IMR-90 (cell line): ENCODE measurements at regions not wholly inside any gene's neighbourhood (a gene's known extent, or its start where the extent isn't known, plus 50 kb on each side); places are given as distances from the start of the nearest gene placed in this dataset.

Source experiments
- ATAC-seq: fragments of 200-7000 bp; cut with Tn5 transposase; 2 replicates; pipeline ENCODE4 v1.9.1; 2020; ENCODE audit warnings: low read depth, mild to moderate bottlenecking, moderate library complexity
- BruUV-seq: library from RNA; stranded (reverse); fragments of 400-500 nt; replicated peaks from 2 replicates; lab custom pipeline; 2021; lab: Mats Ljungman, UMichigan
- CTCF ChIA-PET: fragments of 300-600 bp; formaldehyde crosslinking; extraction: SDS; loops from one replicate; lab custom pipeline; 2021; ENCODE audit warnings: antibody characterized with exemption; lab: Yijun Ruan, JAX
- POLR2A ChIA-PET: fragments of 300-600 bp; sonication (Branson Sonifier 250); formaldehyde crosslinking; loops from one replicate; lab custom pipeline; 2022; ENCODE audit warnings: antibody characterized with exemption; ENCODE audit not compliant: unreplicated experiment; lab: Charles Lee
- DNase-seq: peaks from one replicate; pipeline ENCODE4 v3.0.0; 2013
- H2AFZ ChIP-seq: replicated peaks from 2 replicates; pipeline ENCODE3; 2013; ENCODE audit warnings: low read length, mild to moderate bottlenecking; ENCODE audit not compliant: poor library complexity
- H2AK5ac ChIP-seq: 2 replicates; pipeline ENCODE4 v1.6.1; 2013; ENCODE audit warnings: low read depth, low read length, inconsistent platforms
- H2AK9ac ChIP-seq: replicated peaks from 2 replicates; pipeline ENCODE3; 2013; ENCODE audit warnings: mild to moderate bottlenecking, low read depth, low read length, moderate library complexity; ENCODE audit not compliant: poor library complexity
- H2BK120ac ChIP-seq: 2 replicates; pipeline ENCODE4 v1.6.1; 2013; ENCODE audit warnings: low read depth, low read length, inconsistent platforms
- H2BK15ac ChIP-seq: 3 replicates; pipeline ENCODE4 v1.6.1; 2013; ENCODE audit warnings: low read depth, low read length, inconsistent platforms
- H2BK20ac ChIP-seq: 2 replicates; pipeline ENCODE4 v1.6.1; 2013; ENCODE audit warnings: low read depth, mild to moderate bottlenecking, inconsistent platforms, low read length, moderate library complexity
- H2BK5ac ChIP-seq: 2 replicates; pipeline ENCODE4 v1.6.1; 2013; ENCODE audit warnings: mild to moderate bottlenecking, low read depth, low read length, inconsistent platforms; ENCODE audit not compliant: poor library complexity, severe bottlenecking
- H3K14ac ChIP-seq: replicated peaks from 2 replicates; pipeline ENCODE4 v1.6.1; 2013; ENCODE audit warnings: low read depth, low read length, inconsistent platforms
- H3K18ac ChIP-seq: 2 replicates; pipeline ENCODE4 v1.6.1; 2013; ENCODE audit warnings: low read depth, low read length, control low read depth
- H3K23ac ChIP-seq: 2 replicates; pipeline ENCODE4 v1.6.1; 2013; ENCODE audit warnings: low read depth, low read length, inconsistent platforms
- H3K27ac ChIP-seq: 2 replicates; pipeline ENCODE4 v1.5.1; 2013; ENCODE audit warnings: mild to moderate bottlenecking, control low read depth, low read length; ENCODE audit not compliant: insufficient read depth
- H3K27me3 ChIP-seq: 2 replicates; pipeline ENCODE4 v1.6.1; 2013; ENCODE audit warnings: low read length; ENCODE audit not compliant: control insufficient read depth, insufficient read depth
- H3K36me3 ChIP-seq: 2 replicates; pipeline ENCODE4 v1.6.1; 2013; ENCODE audit warnings: low read length, mixed read lengths; ENCODE audit not compliant: control insufficient read depth, insufficient read depth
- H3K4ac ChIP-seq: 2 replicates; pipeline ENCODE4 v1.6.1; 2013; ENCODE audit warnings: low read depth, low read length, inconsistent platforms
- H3K4me1 ChIP-seq: 2 replicates; pipeline ENCODE4 v1.6.1; 2013; ENCODE audit warnings: low read length, mixed read lengths; ENCODE audit not compliant: control insufficient read depth, insufficient read depth
- H3K4me2 ChIP-seq: 2 replicates; pipeline ENCODE4 v1.6.1; 2013; ENCODE audit warnings: low read depth, mild to moderate bottlenecking, control low read depth, low read length, moderate library complexity
- H3K4me3 ChIP-seq: 2 replicates; pipeline ENCODE4 v1.5.1; 2013; ENCODE audit warnings: low read depth, mild to moderate bottlenecking, control low read depth, low read length, moderate library complexity; ENCODE audit not compliant: insufficient read depth
- H3K56ac ChIP-seq: 2 replicates; pipeline ENCODE4 v1.6.1; 2013; ENCODE audit warnings: low read length, inconsistent platforms; ENCODE audit not compliant: insufficient read depth; ENCODE audit errors: extremely low read depth
- H3K79me1 ChIP-seq, 2 experiments: 2 replicates each; pipeline ENCODE4 v1.6.1; 2013; ENCODE audit warnings: low read length in 2 of 2, inconsistent platforms in 1 of 2, low read depth in 1 of 2
- H3K9ac ChIP-seq: 2 replicates; pipeline ENCODE4 v1.6.1; 2013; ENCODE audit warnings: low read depth, low read length, control low read depth
- H3K9me1 ChIP-seq: 2 replicates; pipeline ENCODE4 v1.6.1; 2013; ENCODE audit warnings: low read length, inconsistent platforms; ENCODE audit not compliant: insufficient read depth
- H3K9me3 ChIP-seq: 2 replicates; pipeline ENCODE4 v1.6.1; 2013; ENCODE audit warnings: low read length; ENCODE audit not compliant: control insufficient read depth, insufficient read depth
- H4K20me1 ChIP-seq: 2 replicates; pipeline ENCODE4 v1.6.1; 2013; ENCODE audit warnings: low read length, inconsistent platforms; ENCODE audit not compliant: insufficient read depth
- H4K5ac ChIP-seq: 2 replicates; pipeline ENCODE4 v1.6.1; 2013; ENCODE audit warnings: mild to moderate bottlenecking, low read depth, low read length, control low read depth
- H4K8ac ChIP-seq, 2 experiments: 2 replicates each; pipeline ENCODE4 v1.6.1; 2013; ENCODE audit warnings: low read depth in 2 of 2, low read length in 2 of 2, control low read depth in 1 of 2, inconsistent platforms in 1 of 2
- H4K91ac ChIP-seq: 2 replicates; pipeline ENCODE4 v1.6.1; 2013; ENCODE audit warnings: low read depth, low read length, inconsistent platforms; ENCODE audit not compliant: insufficient read depth
- BHLHE40 ChIP-seq: fragments of 150-350 bp; IDR thresholded peaks from 2 replicates; pipeline ENCODE4 v1.6.1; 2016; ENCODE audit warnings: mild to moderate bottlenecking, low read depth, low read length
- CEBPB ChIP-seq: IDR thresholded peaks from 2 replicates; pipeline ENCODE4 v1.6.1; 2012; ENCODE audit warnings: low read depth, low read length, improper control_type of control experiment
- CHD1 ChIP-seq: IDR thresholded peaks from 2 replicates; pipeline ENCODE4 v1.6.1; 2012; ENCODE audit warnings: low read depth, low read length, improper control_type of control experiment
- CTCF ChIP-seq: conservative IDR thresholded peaks from 2 replicates; pipeline ENCODE4 v1.5.1; 2012; ENCODE audit warnings: mild to moderate bottlenecking, low read depth, low read length, improper control_type of control experiment
- FOS ChIP-seq: fragments of 150-350 bp; IDR thresholded peaks from 2 replicates; pipeline ENCODE4 v1.6.1; 2016; ENCODE audit warnings: low read depth, low read length
- MAFK ChIP-seq: IDR thresholded peaks from 2 replicates; pipeline ENCODE4 v1.6.1; 2012; ENCODE audit warnings: low read depth, low read length, improper control_type of control experiment
- MAZ ChIP-seq: IDR thresholded peaks from 2 replicates; pipeline ENCODE4 v1.6.1; 2012; ENCODE audit warnings: low read depth, mild to moderate bottlenecking, low read length, improper control_type of control experiment, moderate library complexity, borderline replicate concordance
- MXI1 ChIP-seq: IDR thresholded peaks from 2 replicates; pipeline ENCODE4 v1.6.1; 2012; ENCODE audit warnings: low read depth, mild to moderate bottlenecking, low read length, moderate library complexity, borderline replicate concordance
- NFE2L2 ChIP-seq: fragments of 150-350 bp; IDR thresholded peaks from 2 replicates; pipeline ENCODE4 v1.6.1; 2016; ENCODE audit warnings: low read depth, mild to moderate bottlenecking, low read length
- POLR2A ChIP-seq: IDR thresholded peaks from 2 replicates; pipeline ENCODE4 v1.6.1; 2012; ENCODE audit warnings: mild to moderate bottlenecking, low read depth, low read length
- RAD21 ChIP-seq: IDR thresholded peaks from 2 replicates; pipeline ENCODE4 v1.6.1; 2012; ENCODE audit warnings: low read length, improper control_type of control experiment
- RCOR1 ChIP-seq: IDR thresholded peaks from 2 replicates; pipeline ENCODE4 v1.6.1; 2012; ENCODE audit warnings: mild to moderate bottlenecking, low read length, improper control_type of control experiment; ENCODE audit not compliant: insufficient replicate concordance
- RFX5 ChIP-seq: IDR thresholded peaks from 2 replicates; pipeline ENCODE4 v1.8.0; 2012; ENCODE audit warnings: low read depth, mild to moderate bottlenecking, low read length, moderate library complexity
- SMC3 ChIP-seq: fragments of 150-350 bp; IDR thresholded peaks from 2 replicates; pipeline ENCODE4 v1.6.1; 2016; ENCODE audit warnings: low read depth, mild to moderate bottlenecking, antibody characterized with exemption, low read length, moderate library complexity
- WGBS, 2 experiments: methylation state at CpG; one replicate each; pipeline versions ENCODE4 v1.1.5 to v1.1.7; 2013; ENCODE audit warnings: missing lambda C conversion rate in 2 of 2; ENCODE audit not compliant: insufficient read length in 1 of 2; ENCODE audit errors: extremely low coverage in 2 of 2; 5-methylcytosine and 5-hydroxymethylcytosine counted together
- dilution Hi-C: fragments of 300-500 bp; cut with HindIII; formaldehyde crosslinking; loops from one replicate; pipeline ENCODE4 v1.14.3; 2018; ENCODE audit warnings: low sequenced_read_pairs; ENCODE audit not compliant: unreplicated experiment
- in situ Hi-C: fragments of 300-500 bp; cut with MboI; formaldehyde crosslinking; loops from 3 replicates; pipeline ENCODE4 v1.14.3; 2019; ENCODE audit warnings: low sequenced_read_pairs, inconsistent platforms, mixed read lengths
- intact Hi-C: fragments of 100-400 bp; cut with micrococcal nuclease; formaldehyde crosslinking; loops from 2 replicates; pipeline ENCODE4 v1.10.0; 2022
- TF ChIP-seq, protein P1 (sequence below): fragments of 150-350 bp; IDR thresholded peaks from 2 replicates; pipeline ENCODE4 v1.6.1; 2016; ENCODE audit warnings: low read depth, mild to moderate bottlenecking, low read length, moderate library complexity, borderline replicate concordance
- TF ChIP-seq, protein P2 (sequence below): fragments of 150-350 bp; IDR thresholded peaks from 2 replicates; pipeline ENCODE4 v1.6.1; 2017; ENCODE audit warnings: mild to moderate bottlenecking, antibody characterized with exemption, low read length, low read depth

- Histone ChIP-seq H4K91ac (no peak overlapping the region), H3K4me2 (no peak overlapping the region), H2AFZ (no peak overlapping the region), H2AK5ac (no peak overlapping the region), H3K9me1 (no peaks in the 10 kb centered on the region), H4K20me1 (no peaks in the 10 kb centered on the region), H2AK9ac (no peak overlapping the region), H3K56ac (no peak overlapping the region), H4K8ac (no peak overlapping the region), H3K4me1 (no peaks in the 10 kb centered on the region), H3K9me3 (peaks cover 2% of the 10 kb centered on the region; the same call in 1 of the 2 replicates), H3K4ac (no peak overlapping the region), H2BK20ac (no peak overlapping the region), H4K5ac (no peak overlapping the region), H3K27ac (no peak overlapping the region), H3K4me3 (no peak overlapping the region), H3K23ac (no peak overlapping the region), H2BK15ac (no peak overlapping the region), H2BK5ac (no peak overlapping the region), H3K14ac (no peak overlapping the region), H3K79me1 (no peaks in the 10 kb centered on the region), H3K9ac (no peak overlapping the region), H3K36me3 (no peaks in the 10 kb centered on the region), H2BK120ac (no peak overlapping the region), H3K18ac (no peak overlapping the region), H3K27me3 (no peaks in the 10 kb centered on the region)
- WGBS, 2 experiments = no CpG with 5 or more reads among the region's 3 CpGs
- POLR2A ChIA-PET = no interaction called here
- no peak for DNase-seq
- no peak for TF ChIP-seq POLR2A
- TF ChIP-seq RCOR1 = no peak
- TF ChIP-seq, protein P1, sequence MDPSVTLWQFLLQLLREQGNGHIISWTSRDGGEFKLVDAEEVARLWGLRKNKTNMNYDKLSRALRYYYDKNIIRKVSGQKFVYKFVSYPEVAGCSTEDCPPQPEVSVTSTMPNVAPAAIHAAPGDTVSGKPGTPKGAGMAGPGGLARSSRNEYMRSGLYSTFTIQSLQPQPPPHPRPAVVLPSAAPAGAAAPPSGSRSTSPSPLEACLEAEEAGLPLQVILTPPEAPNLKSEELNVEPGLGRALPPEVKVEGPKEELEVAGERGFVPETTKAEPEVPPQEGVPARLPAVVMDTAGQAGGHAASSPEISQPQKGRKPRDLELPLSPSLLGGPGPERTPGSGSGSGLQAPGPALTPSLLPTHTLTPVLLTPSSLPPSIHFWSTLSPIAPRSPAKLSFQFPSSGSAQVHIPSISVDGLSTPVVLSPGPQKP = no peak
- no peak for TF ChIP-seq CHD1
- TF ChIP-seq MAZ = no peak
- TF ChIP-seq CTCF = no peak
- no peak for TF ChIP-seq RFX5
- TF ChIP-seq SMC3 = no peak
- no peak for TF ChIP-seq MAFK
- no peak for TF ChIP-seq MXI1
- TF ChIP-seq NFE2L2 = no peak
- no peak for TF ChIP-seq BHLHE40
- TF ChIP-seq FOS = no peak
- TF ChIP-seq CEBPB = no peak
- TF ChIP-seq RAD21 = no peak
- TF ChIP-seq, protein P2, sequence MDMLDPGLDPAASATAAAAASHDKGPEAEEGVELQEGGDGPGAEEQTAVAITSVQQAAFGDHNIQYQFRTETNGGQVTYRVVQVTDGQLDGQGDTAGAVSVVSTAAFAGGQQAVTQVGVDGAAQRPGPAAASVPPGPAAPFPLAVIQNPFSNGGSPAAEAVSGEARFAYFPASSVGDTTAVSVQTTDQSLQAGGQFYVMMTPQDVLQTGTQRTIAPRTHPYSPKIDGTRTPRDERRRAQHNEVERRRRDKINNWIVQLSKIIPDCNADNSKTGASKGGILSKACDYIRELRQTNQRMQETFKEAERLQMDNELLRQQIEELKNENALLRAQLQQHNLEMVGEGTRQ = no peak
- dilution Hi-C loops (no loop called here), in situ Hi-C loops (no loop called here), intact Hi-C loops (no loop called here)
- CTCF ChIA-PET = no interaction called here
- no TSS peak for BruUV-seq
- ATAC-seq = no peak
Measured at GRCh38 chr9:1248743-1249142, 198.6 kb downstream of the DMRT2 start.
